ENCODE measurements at regions not wholly inside any gene's neighbourhood (a gene's known extent, or its start where the extent isn't known, plus 50 kb on each side); places are given as distances from the start of the nearest gene placed in this dataset.

GRCh38 chr17:77544347-77545110 is 403.8 kb downstream of the SEC14L1 start:
- no peak for DNase-seq (ENCODE audit: low read depth)
- Histone ChIP-seq H3K27me3 (ENCODE audit: control insufficient read depth, insufficient read depth, low read length) (peaks cover 3% of the 10 kb centered on the region), H3K36me3 (ENCODE audit: control insufficient read depth, insufficient read depth, low read length) (no peaks in the 10 kb centered on the region), H3K4me3 (ENCODE audit: low read depth, low read length) (no peak overlapping the region)
- FAIRE-seq, result no peak
- no peak for TF ChIP-seq CTCF (IDR thresholded peaks at IDR 0.05; ENCODE audit: insufficient read depth, low read length, severe bottlenecking)

- no peak for TF ChIP-seq CTCF (IDR thresholded peaks at IDR 0.05; ENCODE audit: insufficient read depth, low read length, severe bottlenecking)
- H3K4me3 ChIP-seq (ENCODE audit: low read depth, low read length), result no peak overlapping the region
- FAIRE-seq, result no peak
Measured at GRCh38 chr17:77546772-77547241, 406.0 kb downstream of the SEC14L1 start.

GRCh38 chr17:77548967-77549366 is 408.2 kb downstream of the SEC14L1 start:
- DNase-seq (ENCODE audit: low read depth), result no peak
- no peaks in the 10 kb centered on the region for H3K36me3 ChIP-seq (ENCODE audit: control insufficient read depth, insufficient read depth, low read length)
- H3K4me3 ChIP-seq (ENCODE audit: low read depth, low read length), result no peak overlapping the region
- H3K27me3 ChIP-seq (ENCODE audit: control insufficient read depth, insufficient read depth, low read length), result peaks cover 5% of the 10 kb centered on the region
- no peak for FAIRE-seq
- TF ChIP-seq CTCF (IDR thresholded peaks at IDR 0.05; ENCODE audit: insufficient read depth, low read length, severe bottlenecking), result no peak

More at GRCh38 chr17:77546772-77547241, 406.0 kb downstream of the SEC14L1 start:
- DNase-seq (ENCODE audit: low read depth), result no peak
- Histone ChIP-seq H3K27me3 (ENCODE audit: control insufficient read depth, insufficient read depth, low read length) (peaks cover 3% of the 10 kb centered on the region), H3K36me3 (ENCODE audit: control insufficient read depth, insufficient read depth, low read length) (no peaks in the 10 kb centered on the region)

- Histone ChIP-seq H3K4me3 (ENCODE audit: low read depth, low read length) (no peak overlapping the region), H3K36me3 (ENCODE audit: control insufficient read depth, insufficient read depth, low read length) (no peaks in the 10 kb centered on the region), H3K27me3 (ENCODE audit: control insufficient read depth, insufficient read depth, low read length) (peaks cover 5% of the 10 kb centered on the region)
- DNase-seq (ENCODE audit: low read depth) (no peak), FAIRE-seq (no peak)
- TF ChIP-seq CTCF (IDR thresholded peaks at IDR 0.05; ENCODE audit: insufficient read depth, low read length, severe bottlenecking), result no peak
Measured at GRCh38 chr17:77549726-77550366, 408.7 kb upstream of the TNRC6C start.

- DNase-seq (ENCODE audit: low read depth) (no peak), FAIRE-seq (no peak)
- no peak for TF ChIP-seq CTCF (IDR thresholded peaks at IDR 0.05; ENCODE audit: insufficient read depth, low read length, severe bottlenecking)
- no peak overlapping the region for H3K4me3 ChIP-seq (ENCODE audit: low read depth, low read length)
- peaks cover 8% of the 10 kb centered on the region for H3K27me3 ChIP-seq (ENCODE audit: control insufficient read depth, insufficient read depth, low read length)
- H3K36me3 ChIP-seq (ENCODE audit: control insufficient read depth, insufficient read depth, low read length), result no peaks in the 10 kb centered on the region
Measured at GRCh38 chr17:77553459-77554066, 404.9 kb upstream of the TNRC6C start.

Measured in bronchial epithelial cell (primary cell).